Activated T-helper 1 cell treated with anti-CD3 and anti-CD28 coated beads, Interleukin-12 subunit alpha, Interleukin-12 subunit beta, Interleukin-2, Interleukin-4 antibody, amounts not matched to agents 30 ng/mL and 10 ng/mL and 1 ng/mL, durations not matched to agents 14 hours and 24 hours and 36 hours (primary cell): ENCODE measurements at regions not wholly inside any gene's neighbourhood (a gene's known extent, or its start where the extent isn't known, plus 50 kb on each side); places are given as distances from the start of the nearest gene placed in this dataset.

ENCODE experiments used
- DNase-seq: peaks from one replicate; pipeline ENCODE4 v3.0.0; 2021; ENCODE audit warnings: low spot score
- H3K27ac Mint-ChIP-seq: one replicate; pipeline ENCODE4 v1.8.0; 2021; ENCODE audit warnings: mild to moderate bottlenecking, mixed read lengths
- H3K27me3 Mint-ChIP-seq: one replicate; pipeline ENCODE4 v1.8.0; 2022; ENCODE audit warnings: mild to moderate bottlenecking, moderate library complexity, mixed read lengths; ENCODE audit not compliant: insufficient read depth
- H3K36me3 Mint-ChIP-seq: one replicate; pipeline ENCODE4 v1.8.0; 2021; ENCODE audit warnings: low read depth, mixed read lengths
- H3K4me1 Mint-ChIP-seq: one replicate; pipeline ENCODE4 v1.8.0; 2021; ENCODE audit warnings: low read depth, mixed read lengths
- H3K4me3 Mint-ChIP-seq: one replicate; pipeline ENCODE4 v1.8.0; 2021; ENCODE audit warnings: mild to moderate bottlenecking, moderate library complexity, mixed read lengths
- H3K9me3 Mint-ChIP-seq: one replicate; pipeline ENCODE4 v1.8.0; 2021; ENCODE audit warnings: mixed read lengths
- intact Hi-C: fragments of 100-400 bp; cut with micrococcal nuclease; formaldehyde crosslinking; loops from one replicate; pipeline ENCODE4 v1.15.1; 2024

GRCh38 chr4:127575888-127576287, 56.9 kb upstream of the INTU start:
- H3K4me3 Mint-ChIP-seq, result no peak overlapping the region
- no peaks in the 10 kb centered on the region for H3K4me1 Mint-ChIP-seq
- no peaks in the 10 kb centered on the region for H3K36me3 Mint-ChIP-seq
- H3K27ac Mint-ChIP-seq, result no peak overlapping the region
- intact Hi-C loops, result no loop called here
- H3K9me3 Mint-ChIP-seq, result no peaks in the 10 kb centered on the region
- H3K27me3 Mint-ChIP-seq, result peaks cover 1% of the 10 kb centered on the region
- DNase-seq, result no peak

- no peaks in the 10 kb centered on the region for H3K9me3 Mint-ChIP-seq
- intact Hi-C loops, result no loop called here
- H3K27me3 Mint-ChIP-seq, result peaks cover 1% of the 10 kb centered on the region
- no peak overlapping the region for H3K4me3 Mint-ChIP-seq
- DNase-seq, result no peak
- no peaks in the 10 kb centered on the region for H3K36me3 Mint-ChIP-seq
- H3K27ac Mint-ChIP-seq, result no peak overlapping the region
- H3K4me1 Mint-ChIP-seq, result no peaks in the 10 kb centered on the region
Observed at GRCh38 chr4:127578491-127578890, 54.3 kb upstream of the INTU start.

DNA sequence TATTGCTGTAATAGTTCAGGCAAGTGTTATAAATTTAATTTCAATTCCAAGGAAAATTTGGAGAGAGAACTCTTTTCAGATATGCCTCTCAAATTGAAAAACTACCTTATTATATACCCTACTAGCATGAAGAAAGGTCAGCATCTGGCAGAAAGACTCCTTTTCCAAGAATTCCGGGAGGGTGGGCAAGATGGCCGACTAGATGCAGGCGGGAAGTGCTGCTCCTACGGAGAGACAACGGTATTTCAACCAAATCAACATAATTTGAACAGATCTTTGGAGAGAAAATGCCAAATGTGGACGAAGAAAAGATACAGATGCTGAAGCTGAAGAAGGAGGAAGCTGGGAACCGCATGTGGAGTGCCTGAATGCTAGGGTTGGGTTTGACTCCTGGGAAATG, 53.8 kb upstream of the INTU start:
- DNase-seq, result no peak
- Mint-ChIP-seq H3K4me1 (no peaks in the 10 kb centered on the region), H3K4me3 (no peak overlapping the region), H3K27me3 (peaks cover 1% of the 10 kb centered on the region), H3K27ac (no peak overlapping the region), H3K36me3 (no peaks in the 10 kb centered on the region), H3K9me3 (no peaks in the 10 kb centered on the region)
- intact Hi-C loops, result no loop called here

- H3K27me3 Mint-ChIP-seq, result peaks cover 1% of the 10 kb centered on the region
- H3K27ac Mint-ChIP-seq, result no peak overlapping the region
- H3K4me3 Mint-ChIP-seq, result no peak overlapping the region
- intact Hi-C loops, result no loop called here
- H3K36me3 Mint-ChIP-seq, result no peaks in the 10 kb centered on the region
- DNase-seq, result no peak
- H3K4me1 Mint-ChIP-seq, result no peaks in the 10 kb centered on the region
- no peaks in the 10 kb centered on the region for H3K9me3 Mint-ChIP-seq
Observed at GRCh38 chr4:127579821-127580220, 52.9 kb upstream of the INTU start.

- H3K27ac Mint-ChIP-seq, result no peak overlapping the region
- H3K27me3 Mint-ChIP-seq, result peaks cover 1% of the 10 kb centered on the region
- DNase-seq, result no peak
- H3K9me3 Mint-ChIP-seq, result no peaks in the 10 kb centered on the region
- no peaks in the 10 kb centered on the region for H3K4me1 Mint-ChIP-seq
- no peak overlapping the region for H3K4me3 Mint-ChIP-seq
- intact Hi-C loops, result no loop called here
- no peaks in the 10 kb centered on the region for H3K36me3 Mint-ChIP-seq
Observed at GRCh38 chr4:127580300-127580699, 52.5 kb upstream of the INTU start.

DNA sequence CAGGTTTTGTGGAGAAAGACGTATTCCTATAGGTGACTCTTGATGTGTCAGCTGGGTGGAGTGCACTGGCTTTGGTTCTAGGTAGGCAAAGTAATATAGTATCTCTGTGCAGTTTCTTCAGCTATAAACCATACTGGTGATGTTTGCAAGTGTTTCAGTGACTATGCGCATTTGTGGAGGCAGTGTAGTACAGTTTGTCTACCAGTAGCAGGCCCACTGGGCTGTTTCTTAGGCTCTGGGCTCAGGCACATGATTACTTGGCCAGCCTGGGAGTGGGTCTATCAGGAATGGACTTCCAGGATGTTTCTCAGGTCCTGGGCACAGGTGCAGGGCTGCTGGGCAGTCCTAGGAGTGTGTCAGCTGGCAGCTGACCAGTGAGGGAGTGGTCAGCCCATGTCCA, 51.9 kb upstream of the INTU start:
- Mint-ChIP-seq H3K27ac (no peak overlapping the region), H3K4me1 (no peaks in the 10 kb centered on the region), H3K36me3 (no peaks in the 10 kb centered on the region), H3K27me3 (peaks cover 1% of the 10 kb centered on the region), H3K9me3 (no peaks in the 10 kb centered on the region), H3K4me3 (no peak overlapping the region)
- intact Hi-C loops, result no loop called here
- no peak for DNase-seq
